ENCODE measurements at regions not wholly inside any gene's neighbourhood (a gene's known extent, or its start where the extent isn't known, plus 50 kb on each side); places are given as distances from the start of the nearest gene placed in this dataset.
"Not testable (repeated sequence)": the region's sequence is repeated elsewhere in the genome, so short reads cannot be mapped to it uniquely, and the experiment has no call there.

DNA sequence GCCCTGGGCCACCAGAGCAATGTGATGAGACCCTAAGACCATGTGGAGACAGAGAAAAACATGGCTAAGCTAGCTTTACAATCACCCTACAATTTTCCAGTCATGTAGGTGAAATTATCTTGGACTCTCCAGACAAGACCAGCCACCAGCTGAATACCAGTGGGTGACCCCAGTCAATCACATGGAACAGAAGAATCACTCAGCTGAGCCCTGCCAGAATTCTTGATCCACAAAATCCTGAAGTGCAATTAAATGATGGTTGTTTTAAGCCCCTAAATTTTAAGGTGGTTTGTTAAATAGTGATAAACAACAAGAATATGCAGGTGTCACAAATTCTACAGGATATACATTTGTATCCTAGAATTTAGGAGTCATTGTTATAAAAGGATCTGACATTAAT, 69.5 kb upstream of the SMIM15 start:
- Mint-ChIP-seq H3K4me1 (peaks cover 0 to 4% (median 0%) of the 10 kb centered on the region in 7 donors), H3K27ac (no peak overlapping the region), H3K9me3 (peaks cover 0 to 10% (median 0%) of the 10 kb centered on the region in 11 donors), H3K36me3 (no peaks in the 10 kb centered on the region), H3K27me3 (peaks cover 0 to 8% (median 6%) of the 10 kb centered on the region in 5 donors), H3K4me3 (no peak overlapping the region)
- Histone ChIP-seq H3K4me3 (ENCODE audit: low read length) (no peak overlapping the region), H3K27ac (ENCODE audit: low read depth, low read length) (no peak overlapping the region), H3K4me1 (ENCODE audit: control insufficient read depth in 2 of 2, insufficient read depth in 2 of 2, low read length in 2 of 2) (no peaks in the 10 kb centered on the region), H3K9me3 (ENCODE audit: control insufficient read depth in 2 of 3, low read length in 3 of 3) (no peaks in the 10 kb centered on the region), H3K36me3 (ENCODE audit: control insufficient read depth in 2 of 3, insufficient read depth in 3 of 3, low read length in 3 of 3) (no peaks in the 10 kb centered on the region), H3K27me3 (ENCODE audit: control insufficient read depth in 2 of 2, insufficient read depth in 2 of 2, low read length in 2 of 2) (no peaks in the 10 kb centered on the region)
- POLR2A ChIA-PET: no interaction called here
- DNase-seq (no peak), ATAC-seq (no peak)
- CTCF ChIA-PET: no interaction called here
- intact Hi-C loops (cut with micrococcal nuclease): no loop called here

DNA sequence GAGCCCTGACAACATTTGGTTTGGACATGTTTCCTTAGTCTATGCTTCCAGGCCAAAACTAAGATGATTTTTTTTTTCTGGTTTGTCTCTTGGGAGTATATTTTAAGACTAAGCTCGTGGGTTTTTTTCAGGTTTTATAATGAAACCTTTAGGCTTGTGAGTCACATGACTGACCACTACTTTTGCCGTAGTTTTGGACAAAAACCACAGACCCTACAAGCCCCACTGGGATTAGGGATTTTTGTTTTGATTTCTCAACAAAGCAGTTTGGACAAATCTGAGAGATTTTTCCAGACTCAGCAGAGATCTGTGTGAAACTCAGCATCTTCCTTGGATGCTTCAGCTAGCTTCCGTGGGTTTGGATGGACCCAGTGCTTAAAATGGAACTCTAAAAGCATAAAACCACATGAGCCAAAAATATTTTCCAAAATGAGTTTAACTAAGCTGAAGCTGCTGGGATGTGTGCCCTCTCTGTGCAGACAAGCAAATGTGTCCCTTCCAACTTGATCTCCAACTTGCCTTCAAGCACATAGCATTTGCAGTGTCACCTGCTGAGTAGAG, 70.3 kb upstream of the SMIM15 start:
- POLR2A ChIA-PET: no interaction called here
- ATAC-seq: no peak
- no peak overlapping the region for H3K27ac Mint-ChIP-seq
- intact Hi-C loops (cut with micrococcal nuclease): no loop called here
- Histone ChIP-seq H3K27me3 (ENCODE audit: control insufficient read depth in 2 of 2, insufficient read depth in 2 of 2, low read length in 2 of 2) (no peaks in the 10 kb centered on the region), H3K4me3 (ENCODE audit: low read length) (no peak overlapping the region), H3K9me3 (ENCODE audit: control insufficient read depth in 2 of 3, low read length in 3 of 3) (no peaks in the 10 kb centered on the region), H3K4me1 (ENCODE audit: control insufficient read depth in 2 of 2, insufficient read depth in 2 of 2, low read length in 2 of 2) (no peaks in the 10 kb centered on the region), H3K36me3 (ENCODE audit: control insufficient read depth in 2 of 3, insufficient read depth in 3 of 3, low read length in 3 of 3) (no peaks in the 10 kb centered on the region), H3K27ac (ENCODE audit: low read depth, low read length) (no peak overlapping the region)
- DNase-seq: no peak
- no peaks in the 10 kb centered on the region for H3K36me3 Mint-ChIP-seq
- H3K27me3 Mint-ChIP-seq: peaks cover 0 to 12% (median 8%) of the 10 kb centered on the region in 5 donors
- H3K4me1 Mint-ChIP-seq: peaks cover 0 to 4% (median 0%) of the 10 kb centered on the region in 7 donors
- CTCF ChIA-PET: no interaction called here
- H3K9me3 Mint-ChIP-seq: peaks cover 0 to 10% (median 3%) of the 10 kb centered on the region in 11 donors
- no peak overlapping the region for H3K4me3 Mint-ChIP-seq

DNA sequence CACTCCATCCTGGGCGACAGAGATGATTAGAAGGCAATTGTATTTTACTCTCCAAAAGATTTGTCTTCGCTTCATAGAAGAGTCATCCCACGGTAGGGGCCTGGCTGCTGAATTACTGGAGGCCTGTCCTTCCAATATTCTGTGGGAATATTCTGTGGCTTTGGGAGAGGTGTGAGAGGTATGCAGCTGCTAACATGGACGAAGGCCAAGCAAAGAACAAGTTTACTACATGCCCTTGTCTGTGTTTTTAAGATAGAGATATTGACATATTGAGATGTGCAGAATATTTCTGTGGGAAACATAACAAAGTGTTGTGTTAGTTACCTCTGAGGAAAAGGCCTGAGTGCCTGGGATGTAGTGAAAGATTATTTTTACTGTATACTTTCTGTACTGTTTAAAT, 71.8 kb upstream of the SMIM15 start:
- Histone ChIP-seq H3K27ac (ENCODE audit: low read depth, low read length) (no peak overlapping the region), H3K36me3 (ENCODE audit: control insufficient read depth in 2 of 3, insufficient read depth in 3 of 3, low read length in 3 of 3) (no peaks in the 10 kb centered on the region), H3K4me1 (ENCODE audit: control insufficient read depth in 2 of 2, insufficient read depth in 2 of 2, low read length in 2 of 2) (no peaks in the 10 kb centered on the region), H3K9me3 (ENCODE audit: control insufficient read depth in 2 of 3, low read length in 3 of 3) (peaks cover 0 to 4% (median 0%) of the 10 kb centered on the region in 3 experiments), H3K4me3 (ENCODE audit: low read length) (no peak overlapping the region), H3K27me3 (ENCODE audit: control insufficient read depth in 2 of 2, insufficient read depth in 2 of 2, low read length in 2 of 2) (no peaks in the 10 kb centered on the region)
- Mint-ChIP-seq H3K36me3 (no peaks in the 10 kb centered on the region), H3K27ac (no peak overlapping the region), H3K27me3 (peaks cover 0 to 15% (median 12%) of the 10 kb centered on the region in 5 donors), H3K9me3 (peaks cover 0 to 14% (median 8%) of the 10 kb centered on the region in 11 donors), H3K4me1 (peaks cover 0 to 4% (median 0%) of the 10 kb centered on the region in 7 donors), H3K4me3 (no peak overlapping the region)
- DNase-seq: no peak
- ATAC-seq: no peak
- intact Hi-C loops (cut with micrococcal nuclease): no loop called here
- ChIA-PET POLR2A (no interaction called here), CTCF (no interaction called here)

DNA sequence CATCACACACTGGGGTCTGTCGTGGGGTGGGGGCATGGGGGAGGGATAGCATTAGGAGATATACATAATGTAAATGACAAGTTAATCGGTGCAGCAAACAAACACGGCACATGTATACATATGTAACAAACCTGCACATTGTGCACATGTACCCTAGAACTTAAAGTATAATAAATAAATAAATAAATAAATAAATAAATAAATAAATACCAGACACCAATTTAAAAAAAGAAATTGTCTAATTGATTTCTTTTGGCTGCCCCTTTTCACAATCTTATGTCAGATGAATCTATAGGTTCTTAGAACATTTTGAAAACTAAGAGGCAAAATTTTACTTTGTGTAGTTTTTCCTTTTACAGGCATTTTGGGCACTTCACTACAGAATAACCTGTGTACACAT, 74.4 kb upstream of the SMIM15 start:
- DNase-seq; CTCF ChIA-PET; H3K27me3 ChIP-seq (ENCODE audit: control insufficient read depth in 2 of 2, insufficient read depth in 2 of 2, low read length in 2 of 2); H3K4me3 ChIP-seq (ENCODE audit: low read length); H3K36me3 ChIP-seq (ENCODE audit: control insufficient read depth in 2 of 3, insufficient read depth in 3 of 3, low read length in 3 of 3); H3K27ac Mint-ChIP-seq; H3K9me3 ChIP-seq (ENCODE audit: control insufficient read depth in 2 of 3, low read length in 3 of 3); H3K4me3 Mint-ChIP-seq; H3K4me1 ChIP-seq (ENCODE audit: control insufficient read depth in 2 of 2, insufficient read depth in 2 of 2, low read length in 2 of 2); intact Hi-C loops (cut with micrococcal nuclease); H3K27ac ChIP-seq (ENCODE audit: low read depth, low read length); ATAC-seq; POLR2A ChIA-PET; H3K4me1 Mint-ChIP-seq; H3K36me3 Mint-ChIP-seq: not testable (repeated sequence)
- Mint-ChIP-seq H3K27me3 (peaks cover 5 to 15% (median 9%) of the 10 kb centered on the region in 5 donors), H3K9me3 (peaks cover 0 to 20% (median 11%) of the 10 kb centered on the region in 11 donors)

DNA sequence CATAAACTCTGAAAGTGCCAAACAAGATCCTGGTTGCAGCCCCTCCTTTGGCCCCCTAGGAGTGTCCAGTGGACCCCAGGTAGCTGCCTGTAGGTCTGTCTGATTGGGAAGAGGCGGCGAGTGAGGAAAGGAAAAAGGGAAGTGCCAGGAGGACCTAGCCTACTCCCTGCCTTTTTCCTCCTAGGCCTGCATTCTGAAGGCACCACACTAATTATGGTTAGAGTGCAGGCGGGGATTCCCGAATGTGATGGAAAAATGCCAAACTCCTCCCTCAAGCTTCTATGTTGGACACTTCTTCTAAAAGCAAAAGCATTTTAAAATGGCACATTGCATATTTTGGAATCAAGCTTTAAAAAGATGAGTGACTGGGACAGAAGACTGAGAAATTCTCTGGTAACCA, 83.2 kb upstream of the SMIM15 start:
- Mint-ChIP-seq H3K4me3 (no peak overlapping the region), H3K27me3 (peaks cover 0 to 9% (median 0%) of the 10 kb centered on the region in 5 donors), H3K36me3 (no peaks in the 10 kb centered on the region), H3K27ac (no peak overlapping the region), H3K4me1 (no peaks in the 10 kb centered on the region), H3K9me3 (peaks cover 0 to 10% (median 5%) of the 10 kb centered on the region in 11 donors)
- ATAC-seq (no peak), DNase-seq (no peak)
- no peaks in the 10 kb centered on the region for H3K36me3 ChIP-seq (ENCODE audit: control insufficient read depth in 2 of 3, insufficient read depth in 3 of 3, low read length in 3 of 3)
- no peak overlapping the region for H3K27ac ChIP-seq (ENCODE audit: low read depth, low read length)
- no peaks in the 10 kb centered on the region for H3K4me1 ChIP-seq (ENCODE audit: control insufficient read depth in 2 of 2, insufficient read depth in 2 of 2, low read length in 2 of 2)
- no peak overlapping the region for H3K4me3 ChIP-seq (ENCODE audit: low read length)
- POLR2A ChIA-PET: no interaction called here
- no peaks in the 10 kb centered on the region for H3K9me3 ChIP-seq (ENCODE audit: control insufficient read depth in 2 of 3, low read length in 3 of 3)
- intact Hi-C loops (cut with micrococcal nuclease): no loop called here
- CTCF ChIA-PET: no interaction called here
- no peaks in the 10 kb centered on the region for H3K27me3 ChIP-seq (ENCODE audit: control insufficient read depth in 2 of 2, insufficient read depth in 2 of 2, low read length in 2 of 2)

DNA sequence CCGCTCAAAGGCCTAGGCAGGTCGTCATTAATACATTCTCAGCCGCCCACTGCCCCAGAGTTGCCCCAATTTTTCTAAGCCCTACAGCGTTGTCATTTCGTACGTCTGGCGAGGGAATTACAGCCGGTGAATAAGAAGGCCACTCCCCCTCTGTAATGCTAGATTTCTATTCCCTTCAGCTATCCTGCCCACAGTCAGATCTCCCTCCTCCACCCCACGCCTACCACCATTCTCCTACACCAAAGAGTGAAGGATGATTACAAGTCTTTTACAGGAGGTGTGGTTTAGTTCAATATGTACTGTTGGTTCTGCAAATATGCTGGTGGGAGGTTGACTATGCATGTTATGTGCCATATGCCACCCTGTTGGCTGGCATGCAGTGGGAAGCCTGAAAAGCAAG, 83.7 kb upstream of the SMIM15 start:
- DNase-seq (no peak), ATAC-seq (no peak)
- H3K36me3 ChIP-seq (ENCODE audit: control insufficient read depth in 2 of 3, insufficient read depth in 3 of 3, low read length in 3 of 3): no peaks in the 10 kb centered on the region
- peaks cover 0 to 10% (median 5%) of the 10 kb centered on the region in 11 donors for H3K9me3 Mint-ChIP-seq
- H3K4me3 ChIP-seq (ENCODE audit: low read length): no peak overlapping the region
- H3K9me3 ChIP-seq (ENCODE audit: control insufficient read depth in 2 of 3, low read length in 3 of 3): no peaks in the 10 kb centered on the region
- ChIA-PET POLR2A (no interaction called here), CTCF (no interaction called here)
- H3K27ac ChIP-seq (ENCODE audit: low read depth, low read length): no peak overlapping the region
- no peaks in the 10 kb centered on the region for H3K4me1 ChIP-seq (ENCODE audit: control insufficient read depth in 2 of 2, insufficient read depth in 2 of 2, low read length in 2 of 2)
- H3K36me3 Mint-ChIP-seq: no peaks in the 10 kb centered on the region
- no peak overlapping the region for H3K27ac Mint-ChIP-seq
- peaks cover 0 to 9% (median 0%) of the 10 kb centered on the region in 5 donors for H3K27me3 Mint-ChIP-seq
- no peaks in the 10 kb centered on the region for H3K4me1 Mint-ChIP-seq
- H3K4me3 Mint-ChIP-seq: no peak overlapping the region
- H3K27me3 ChIP-seq (ENCODE audit: control insufficient read depth in 2 of 2, insufficient read depth in 2 of 2, low read length in 2 of 2): no peaks in the 10 kb centered on the region
- intact Hi-C loops (cut with micrococcal nuclease): no loop called here

DNA sequence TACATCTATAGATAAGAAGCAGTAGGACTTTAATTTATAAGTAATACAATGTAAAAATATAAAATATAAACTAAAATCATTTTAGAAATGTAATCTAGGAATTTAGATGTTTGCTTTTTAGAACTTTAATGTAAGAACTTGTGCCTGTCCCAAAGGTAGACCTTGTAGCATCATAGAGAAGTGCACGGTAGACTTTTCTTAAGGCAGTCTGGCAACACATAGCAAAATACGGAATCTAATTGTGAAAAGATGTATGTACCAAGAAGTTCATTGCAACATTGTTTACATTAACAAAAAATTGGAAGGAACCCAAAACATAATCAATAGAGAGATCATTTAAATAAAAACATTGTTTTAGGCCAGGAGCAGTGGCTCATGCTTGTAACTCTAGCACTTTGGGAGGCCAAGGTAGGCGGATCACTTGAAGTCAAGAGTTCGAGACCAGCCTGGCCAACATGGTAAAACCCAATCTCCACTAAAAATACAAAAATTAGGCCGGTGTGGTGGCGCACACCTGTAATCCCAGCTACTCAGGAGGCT, 84.6 kb upstream of the SMIM15 start:
- Histone ChIP-seq H3K9me3 (ENCODE audit: control insufficient read depth in 2 of 3, low read length in 3 of 3) (no peaks in the 10 kb centered on the region), H3K27ac (ENCODE audit: low read depth, low read length) (no peak overlapping the region), H3K4me3 (ENCODE audit: low read length) (no peak overlapping the region), H3K27me3 (ENCODE audit: control insufficient read depth in 2 of 2, insufficient read depth in 2 of 2, low read length in 2 of 2) (no peaks in the 10 kb centered on the region), H3K4me1 (ENCODE audit: control insufficient read depth in 2 of 2, insufficient read depth in 2 of 2, low read length in 2 of 2) (no peaks in the 10 kb centered on the region), H3K36me3 (ENCODE audit: control insufficient read depth in 2 of 3, insufficient read depth in 3 of 3, low read length in 3 of 3) (no peaks in the 10 kb centered on the region)
- Mint-ChIP-seq H3K27ac (no peak overlapping the region), H3K4me3 (no peak overlapping the region), H3K9me3 (peaks cover 0 to 10% (median 5%) of the 10 kb centered on the region in 11 donors), H3K27me3 (peaks cover 0 to 3% (median 0%) of the 10 kb centered on the region in 5 donors), H3K4me1 (no peaks in the 10 kb centered on the region), H3K36me3 (no peaks in the 10 kb centered on the region)
- ChIA-PET CTCF (no interaction called here), POLR2A (no interaction called here)
- ATAC-seq: no peak
- DNase-seq: no peak
- intact Hi-C loops (cut with micrococcal nuclease): no loop called here

Measured in naive thymus-derived CD4-positive, alpha-beta T cell (primary cell).